ENCODE measurements at regions not wholly inside any gene's neighbourhood (a gene's known extent, or its start where the extent isn't known, plus 50 kb on each side); places are given as distances from the start of the nearest gene placed in this dataset.

- TF ChIP-seq CTCF (conservative IDR thresholded peaks at IDR 0.05) (no peak), EZH2 (IDR thresholded peaks at IDR 0.05; ENCODE audit: low read depth) (no peak)
Measured at GRCh38 chr5:33114361-33114760, 326.4 kb upstream of the TARS1 start.
